ENCODE measurements at regions not wholly inside any gene's neighbourhood (a gene's known extent, or its start where the extent isn't known, plus 50 kb on each side); places are given as distances from the start of the nearest gene placed in this dataset.
"Not testable (repeated sequence)": the region's sequence is repeated elsewhere in the genome, so short reads cannot be mapped to it uniquely, and the experiment has no call there.

DNA sequence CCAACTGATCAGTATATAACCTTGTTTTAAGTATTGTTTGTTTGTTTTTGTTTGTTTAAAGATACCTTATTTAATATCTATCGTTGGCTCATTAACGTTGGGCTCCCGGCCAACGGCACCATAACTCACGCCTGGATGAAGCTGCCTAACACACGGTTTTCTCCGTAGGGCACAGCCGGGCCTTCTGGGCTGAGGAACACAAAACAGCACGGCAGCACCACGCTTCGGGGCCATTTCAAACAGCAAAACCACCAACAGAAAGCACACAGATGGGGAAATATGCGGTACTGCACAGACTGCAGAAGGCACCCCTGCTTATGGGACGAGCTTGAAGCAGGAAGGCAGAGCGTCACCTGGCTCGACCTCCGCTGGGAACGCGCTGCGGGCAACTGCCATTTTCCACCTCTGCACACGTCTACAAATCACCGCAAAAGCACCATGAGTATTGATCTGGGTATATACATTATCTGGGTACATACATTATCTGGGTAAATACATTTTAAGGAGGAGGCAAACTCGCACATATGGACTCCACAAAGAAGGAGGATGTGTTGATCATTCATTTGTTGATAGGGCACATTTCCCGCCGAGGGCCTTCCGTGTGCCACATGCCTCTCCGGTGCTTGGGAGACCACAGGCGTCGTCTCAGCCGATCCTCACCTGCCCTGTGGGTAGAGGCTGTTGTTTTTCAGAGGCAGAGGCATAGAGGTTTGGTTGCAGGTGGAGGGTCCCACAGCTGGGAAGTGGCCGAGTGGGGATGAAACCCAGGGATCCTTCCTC lies 123.7 kb upstream of the ATP2B2 start:
- DNase-seq = no peak

- DNase-seq = no peak
These were observed 124.3 kb upstream of the ATP2B2 start for GRCh38 chr3:10629671-10630040.

DNA sequence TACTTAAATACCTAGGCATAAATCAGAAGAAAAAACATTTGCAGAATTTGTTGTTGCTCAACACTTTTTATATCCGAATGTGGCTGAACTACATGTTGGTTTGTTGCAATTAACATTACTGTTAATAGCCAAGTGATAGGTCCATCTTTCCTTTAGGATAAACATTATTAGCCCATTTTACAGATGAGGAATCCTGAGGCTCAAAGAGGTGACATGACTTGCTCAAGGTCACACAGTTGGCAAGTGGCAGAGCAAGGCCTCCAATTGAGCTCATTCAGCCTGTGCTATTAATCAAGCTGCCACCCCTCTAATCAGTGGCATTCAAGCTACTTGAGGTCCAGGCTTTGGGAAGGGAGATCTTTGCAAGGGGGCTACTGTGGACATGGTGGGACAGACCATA lies 125.8 kb upstream of the ATP2B2 start:
- DNase-seq = no peak

- no peak for DNase-seq
These were observed 126.7 kb upstream of the ATP2B2 start for GRCh38 chr3:10632125-10632524.

- DNase-seq = no peak
These were observed 127.4 kb upstream of the ATP2B2 start for GRCh38 chr3:10632741-10633140.

DNA sequence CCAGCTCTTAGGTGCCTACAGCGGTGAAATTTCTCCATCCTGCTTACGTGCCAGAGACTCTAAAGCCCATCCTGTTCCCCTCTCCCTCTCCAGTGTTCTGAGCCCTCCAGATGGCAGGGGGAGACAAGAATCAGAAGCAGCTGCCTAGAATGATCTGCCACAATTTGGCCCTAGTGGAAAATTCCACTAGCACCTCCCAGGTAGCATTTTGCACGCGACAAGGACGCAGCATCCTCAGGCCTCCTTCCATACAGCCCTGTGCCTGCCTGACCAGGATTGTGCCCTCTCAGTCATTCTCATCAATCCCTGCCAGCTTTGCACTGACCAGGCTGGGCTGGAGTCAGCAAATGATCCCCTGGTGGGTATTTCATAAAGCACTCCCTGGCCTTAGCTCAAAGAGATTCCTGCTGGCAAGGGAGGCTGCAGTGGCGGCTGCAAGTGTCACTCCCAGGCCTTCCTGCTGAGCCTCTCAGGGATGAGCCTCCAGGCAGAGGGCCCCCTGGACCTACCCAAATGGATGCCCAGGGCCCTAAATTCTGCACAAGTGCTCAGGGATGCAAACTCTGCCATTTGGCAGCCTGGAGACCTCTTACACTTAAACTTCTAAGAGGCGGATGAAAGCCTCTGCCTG lies 130.2 kb upstream of the ATP2B2 start:
- no peak for DNase-seq

GRCh38 chr3:10637342-10637741 lies 132.0 kb upstream of the ATP2B2 start:
- DNase-seq = no peak

GRCh38 chr3:10638466-10638865 lies 133.1 kb upstream of the ATP2B2 start:
- DNase-seq = no peak

DNA sequence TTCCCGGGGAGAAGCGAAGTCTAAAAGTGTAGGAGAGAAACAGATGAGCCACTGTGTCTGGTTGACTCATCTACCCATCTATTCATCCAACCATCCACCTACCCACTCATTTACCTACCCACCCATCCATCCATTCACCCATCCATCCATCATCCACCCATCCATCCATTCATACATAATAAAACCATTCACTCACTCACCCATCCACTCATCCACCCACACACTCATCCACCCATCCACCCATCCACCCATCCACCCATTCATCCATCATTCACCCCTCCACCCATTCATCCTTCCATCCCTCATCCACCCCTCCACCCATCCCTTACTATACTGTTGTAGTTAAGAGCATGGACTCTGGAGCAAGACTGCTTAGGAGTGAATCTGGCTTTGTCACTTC lies 136.4 kb upstream of the ATP2B2 start:
- no peak for DNase-seq

DNA sequence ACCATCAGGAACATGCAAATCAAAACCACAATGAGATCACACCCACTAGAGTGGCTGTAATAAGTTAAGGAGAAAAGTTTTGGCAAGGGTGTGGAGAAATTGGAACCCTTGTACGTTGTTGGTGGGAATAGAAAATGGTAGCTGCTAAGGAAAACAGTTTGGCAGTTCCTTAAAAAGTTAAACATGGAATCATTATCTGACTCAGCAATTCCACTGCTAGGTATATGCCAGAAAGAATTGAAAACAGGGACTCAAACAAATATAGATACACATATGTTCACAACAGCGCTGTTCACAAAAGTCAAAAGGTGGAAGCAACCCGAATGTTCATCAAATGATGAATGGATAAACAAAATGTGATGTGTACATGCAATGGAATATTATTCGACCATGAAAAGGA lies 138.8 kb upstream of the ATP2B2 start:
- DNase-seq = no peak

DNA sequence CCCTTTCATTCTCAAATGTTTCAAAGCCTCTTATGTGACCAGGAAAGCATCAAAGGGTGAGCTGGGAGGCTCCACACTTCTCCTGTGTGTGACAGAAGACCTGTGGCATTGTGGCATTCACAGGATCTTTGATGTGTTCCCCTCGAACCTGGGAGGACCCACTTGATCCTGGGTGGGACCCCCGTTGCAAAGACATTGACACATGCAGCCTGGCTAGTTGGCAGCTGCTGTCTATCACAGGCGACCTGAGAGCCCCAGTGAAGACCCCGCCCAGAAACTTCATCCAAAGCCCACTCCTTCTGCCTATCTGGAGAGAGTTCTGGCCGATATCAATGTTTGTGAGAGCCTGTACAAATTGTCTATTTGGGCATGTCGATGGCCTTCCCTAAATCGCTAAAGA lies 140.4 kb upstream of the ATP2B2 start:
- no peak for DNase-seq

DNA sequence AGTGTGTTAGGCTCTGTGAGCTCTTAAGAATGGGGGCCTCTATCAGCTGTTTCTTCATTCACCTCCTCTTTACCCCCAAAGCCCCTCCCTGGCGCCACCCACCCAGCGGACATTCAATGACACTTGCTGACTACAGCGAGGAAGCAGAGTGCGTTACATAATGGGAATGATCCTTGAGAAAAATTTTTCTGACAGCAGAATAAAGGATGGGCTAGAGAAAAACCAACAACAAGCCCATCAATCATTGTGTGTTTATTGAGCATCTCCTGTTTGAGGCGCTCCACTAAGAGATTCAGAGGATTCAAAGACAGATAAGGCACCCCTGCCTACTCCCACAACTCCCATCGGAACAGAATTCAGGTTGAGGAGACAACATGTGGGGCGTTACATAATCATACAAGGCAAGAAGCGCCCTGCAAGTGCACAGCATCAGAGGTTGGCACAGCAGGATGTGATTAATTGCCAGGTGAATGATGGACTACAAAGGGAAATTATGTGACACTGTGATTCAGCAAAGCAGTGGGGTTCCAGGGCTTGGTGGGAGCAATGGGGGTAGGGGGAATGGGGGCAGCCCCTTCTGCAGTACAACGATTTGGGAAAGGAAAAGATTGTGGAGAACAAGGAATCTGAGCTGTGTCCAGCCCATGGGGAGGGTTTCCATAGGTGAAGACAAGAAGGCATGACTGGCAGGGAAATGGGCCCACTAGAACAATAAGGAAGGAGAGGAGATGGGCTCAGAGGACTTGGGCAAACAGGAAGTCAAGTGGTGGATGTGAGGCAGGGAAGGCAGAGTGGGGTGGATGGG lies 141.3 kb upstream of the ATP2B2 start:
- no peak for DNase-seq

- no peak for DNase-seq
These were observed 142.0 kb upstream of the ATP2B2 start for GRCh38 chr3:10647376-10647775.

- no peak for DNase-seq
These were observed 142.8 kb upstream of the ATP2B2 start for GRCh38 chr3:10648181-10648580.

- DNase-seq = not testable (repeated sequence)
These were observed 144.1 kb upstream of the ATP2B2 start for GRCh38 chr3:10649463-10649862.

DNA sequence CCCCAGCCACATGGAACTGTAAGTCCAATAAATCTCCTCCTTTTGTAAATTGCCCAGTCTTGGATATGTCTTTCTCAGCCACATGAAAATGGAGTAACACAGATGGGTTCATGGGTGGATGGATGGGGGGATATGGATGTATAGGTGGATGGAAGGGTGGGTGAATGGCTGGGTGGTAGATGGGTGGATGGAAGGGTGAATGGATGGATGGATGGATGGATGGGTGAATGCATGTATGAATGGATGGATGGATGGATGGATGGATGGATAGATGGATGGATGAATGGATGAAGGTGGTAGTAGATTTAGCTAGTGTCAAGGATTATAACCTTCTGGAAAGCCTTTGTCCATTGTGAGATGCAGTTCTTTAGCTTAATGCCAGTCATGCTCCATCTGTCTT lies 146.1 kb upstream of the ATP2B2 start:
- DNase-seq = no peak

GRCh38 chr3:10653241-10653640 lies 147.9 kb upstream of the ATP2B2 start:
- no peak for DNase-seq

DNA sequence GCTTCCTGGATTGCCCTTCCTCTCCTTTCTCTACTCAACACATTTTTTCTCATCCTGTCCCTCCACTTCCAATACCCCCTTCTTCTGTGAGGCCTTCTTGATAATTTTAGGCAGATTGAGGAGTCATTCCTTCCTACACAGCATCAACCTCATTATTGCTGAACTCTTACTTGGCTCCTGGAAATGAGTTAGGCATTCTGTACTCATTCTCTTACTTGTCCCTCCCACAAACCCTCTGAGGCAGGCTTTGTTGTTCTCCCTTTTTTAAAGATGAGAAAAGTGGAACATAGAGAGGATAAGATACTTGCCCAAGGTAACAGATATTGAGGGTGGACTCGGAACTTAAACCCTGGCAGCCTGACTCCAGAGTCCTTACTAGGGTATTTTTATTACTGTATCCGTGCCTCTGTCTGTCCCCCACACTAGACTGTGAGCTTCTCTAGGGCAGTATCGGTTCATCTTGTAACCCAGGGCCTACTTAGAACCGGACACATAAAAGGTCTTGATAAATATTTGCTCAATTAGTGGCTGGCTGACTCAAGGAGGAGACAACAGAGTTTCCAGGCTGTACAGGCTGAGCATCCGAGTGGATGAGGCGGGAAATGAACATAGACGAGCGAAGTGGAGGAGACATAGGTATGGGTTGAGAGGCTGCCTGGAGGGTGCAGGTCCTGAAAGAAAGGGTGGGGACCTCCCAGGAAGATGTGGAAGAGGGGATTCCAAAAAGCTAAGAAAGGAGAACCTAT lies 148.7 kb upstream of the ATP2B2 start:
- DNase-seq = no peak

- DNase-seq = no peak
These were observed 149.7 kb upstream of the ATP2B2 start for GRCh38 chr3:10655105-10655504.

DNA sequence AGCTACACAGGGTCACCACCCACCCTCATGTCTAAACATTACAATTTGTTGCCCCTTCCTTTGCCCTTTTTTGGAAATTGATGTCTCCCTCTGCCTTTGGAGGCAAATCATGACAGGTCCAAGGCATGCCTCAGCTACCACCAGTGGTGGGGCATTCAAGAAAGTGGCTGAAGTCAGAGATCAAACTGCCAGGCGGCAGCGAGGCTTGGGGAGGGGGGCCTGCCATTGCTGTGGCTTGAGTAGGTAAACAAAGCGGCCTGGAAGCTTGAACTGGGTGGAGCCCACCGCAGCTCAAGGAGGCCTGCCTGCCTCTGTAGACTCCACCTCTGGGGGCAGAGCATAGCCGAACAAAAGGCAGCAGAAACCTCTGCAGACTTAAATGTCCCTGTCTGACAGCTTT lies 152.0 kb upstream of the ATP2B2 start:
- not testable (repeated sequence) for DNase-seq

DNA sequence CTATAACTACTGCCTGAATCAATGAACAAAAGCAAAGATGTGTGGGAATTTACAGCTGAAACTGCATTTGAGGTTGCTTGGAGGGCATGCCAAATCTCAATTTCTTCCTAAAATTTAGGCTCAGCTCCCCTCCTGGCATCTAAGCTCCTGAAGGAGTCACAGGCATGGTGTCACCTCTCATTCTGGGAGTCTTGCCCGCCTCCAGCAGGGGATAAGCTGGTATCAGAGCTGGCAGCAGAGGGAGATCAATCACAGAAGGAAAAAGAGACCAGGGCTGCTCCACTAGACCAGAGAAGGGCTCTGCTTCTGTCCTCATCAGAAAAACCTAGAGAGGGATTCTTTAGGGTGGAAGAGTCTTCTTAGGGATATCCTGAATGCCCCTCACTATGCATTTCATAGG lies 150.4 kb upstream of the SLC6A11 start:
- DNase-seq = no peak

DNA sequence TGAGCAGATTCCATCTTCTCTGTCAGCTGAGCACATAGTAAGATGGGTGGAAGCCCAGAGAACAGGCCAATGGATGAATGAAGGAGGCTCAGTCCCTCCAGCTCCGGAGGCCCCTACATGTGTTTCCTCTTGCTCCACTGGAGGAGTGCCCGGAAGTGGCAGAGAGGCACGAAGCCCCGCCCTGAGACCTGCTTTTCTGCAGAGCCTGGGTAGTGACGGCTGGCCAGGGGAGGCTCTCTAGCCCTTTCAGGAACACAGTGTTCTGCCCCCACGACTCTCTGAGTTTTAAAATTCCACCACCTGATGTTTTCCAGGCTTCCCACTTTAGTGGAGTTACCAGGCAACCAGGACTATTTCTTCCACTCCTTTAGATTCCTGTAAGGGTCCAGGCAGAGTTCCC lies 149.4 kb upstream of the SLC6A11 start:
- no peak for DNase-seq

- no peak for DNase-seq
These were observed 148.8 kb upstream of the SLC6A11 start for GRCh38 chr3:10667269-10667668.

Data from retina (tissue), 1 donor.